ENCODE measurements at regions not wholly inside any gene's neighbourhood (a gene's known extent, or its start where the extent isn't known, plus 50 kb on each side); places are given as distances from the start of the nearest gene placed in this dataset.

- TF ChIP-seq CTCF (IDR thresholded peaks at IDR 0.05) (no peak), POLR2A (IDR thresholded peaks at IDR 0.05) (no peak)
These were observed 786.8 kb upstream of the DDX18 start for GRCh38 chr2:117027646-117028045.

Data from lower leg skin (tissue), 3 donors.